WTC11 (cell line): ENCODE measurements at regions not wholly inside any gene's neighbourhood (a gene's known extent, or its start where the extent isn't known, plus 50 kb on each side); places are given as distances from the start of the nearest gene placed in this dataset.

Source experiments
- CTCF ChIP-seq: fragments of 200-600 bp; IDR thresholded peaks from 2 replicates; pipeline ENCODE4 v1.8.0; 2022; ENCODE audit warnings: antibody characterized with exemption
- E2F4 ChIP-seq: sonication (generic); formaldehyde crosslinking; IDR thresholded peaks from 2 replicates; pipeline ENCODE4 v1.8.1; 2022; ENCODE audit warnings: low read depth, mild to moderate bottlenecking, moderate library complexity, missing genetic modification reagents, borderline replicate concordance
- GABPB1 ChIP-seq: sonication (generic); formaldehyde crosslinking; IDR thresholded peaks from 2 replicates; pipeline ENCODE4 v1.8.1; 2023; ENCODE audit warnings: mild to moderate bottlenecking, missing genetic modification reagents
- ZNF138 ChIP-seq: sonication (generic); formaldehyde crosslinking; conservative IDR thresholded peaks from 2 replicates; pipeline ENCODE4 v1.8.1; 2022; ENCODE audit warnings: mild to moderate bottlenecking, moderate library complexity, missing genetic modification reagents
- ZNF232 ChIP-seq: sonication (generic); formaldehyde crosslinking; IDR thresholded peaks from 2 replicates; pipeline ENCODE4 v1.8.0; 2022; ENCODE audit warnings: mild to moderate bottlenecking, missing genetic modification reagents

GRCh38 chr4:177201614-177202013 is 108.1 kb upstream of the NEIL3 start:
- TF ChIP-seq CTCF: no peak
- no peak for TF ChIP-seq ZNF138 (CRISPR knock-in tag)
- TF ChIP-seq ZNF232 (CRISPR knock-in tag): no peak
- no peak for TF ChIP-seq E2F4 (CRISPR knock-in tag)
- TF ChIP-seq GABPB1 (CRISPR knock-in tag): no peak
